ENCODE measurements at regions not wholly inside any gene's neighbourhood (a gene's known extent, or its start where the extent isn't known, plus 50 kb on each side); places are given as distances from the start of the nearest gene placed in this dataset.

- TF ChIP-seq ATF3 (IDR thresholded peaks at IDR 0.05) = no peak
- TF ChIP-seq CTCF (IDR thresholded peaks at IDR 0.05 in 2 of 3, conservative IDR thresholded peaks at IDR 0.05 in 1 of 3; ENCODE audit: borderline replicate concordance in 1 of 3, insufficient read depth in 1 of 3, low read depth in 2 of 3, low read length in 2 of 3) = no peak
- TF ChIP-seq POLR2AphosphoS5 (IDR thresholded peaks at IDR 0.05; ENCODE audit: low read depth, low read length) = no peak
- no peak for TF ChIP-seq YY1 (IDR thresholded peaks at IDR 0.05; ENCODE audit: extremely low read depth, insufficient replicate concordance, low read depth, low read length)
- TF ChIP-seq ELF1 (IDR thresholded peaks at IDR 0.05; ENCODE audit: borderline replicate concordance, low read depth) = no peak
- TF ChIP-seq CEBPB (IDR thresholded peaks at IDR 0.05; ENCODE audit: low read depth) = no peak
- TF ChIP-seq POLR2A (IDR thresholded peaks at IDR 0.05; ENCODE audit: borderline replicate concordance, extremely low read depth, insufficient read depth, insufficient read length) = no peak
- no peak for TF ChIP-seq MAX (IDR thresholded peaks at IDR 0.05)
- TF ChIP-seq SP1 (IDR thresholded peaks at IDR 0.05; ENCODE audit: low read depth) = no peak
- no peak for TF ChIP-seq ZBTB33 (IDR thresholded peaks at IDR 0.05; ENCODE audit: extremely low read depth, insufficient replicate concordance, low read length)
- TF ChIP-seq JUND (IDR thresholded peaks at IDR 0.05) = no peak
- TF ChIP-seq EZH2phosphoT487 (IDR thresholded peaks at IDR 0.05; ENCODE audit: borderline replicate concordance) = no peak
- no peak for TF ChIP-seq EZH2 (IDR thresholded peaks at IDR 0.05)
- TF ChIP-seq ZFX (IDR thresholded peaks at IDR 0.05) = no peak
These were observed 240.4 kb upstream of the POU3F1 start for GRCh38 chr1:38287036-38287435.
